DND-41 (cell line): ENCODE measurements at regions not wholly inside any gene's neighbourhood (a gene's known extent, or its start where the extent isn't known, plus 50 kb on each side); places are given as distances from the start of the nearest gene placed in this dataset.

ENCODE experiments used
- EZH2 ChIP-seq: IDR thresholded peaks from 3 replicates; pipeline ENCODE4 v1.6.1; 2012; ENCODE audit warnings: borderline replicate concordance, low read depth, mild to moderate bottlenecking, moderate library complexity, low read length, inconsistent platforms; ENCODE audit not compliant: severe bottlenecking
- TF ChIP-seq, protein P1 (sequence below): IDR thresholded peaks from 2 replicates; pipeline ENCODE4 v1.5.1; 2012; ENCODE audit warnings: borderline replicate concordance, low read length, moderate library complexity, mild to moderate bottlenecking; ENCODE audit not compliant: poor library complexity, severe bottlenecking; ENCODE audit errors: extremely low read depth

DNA sequence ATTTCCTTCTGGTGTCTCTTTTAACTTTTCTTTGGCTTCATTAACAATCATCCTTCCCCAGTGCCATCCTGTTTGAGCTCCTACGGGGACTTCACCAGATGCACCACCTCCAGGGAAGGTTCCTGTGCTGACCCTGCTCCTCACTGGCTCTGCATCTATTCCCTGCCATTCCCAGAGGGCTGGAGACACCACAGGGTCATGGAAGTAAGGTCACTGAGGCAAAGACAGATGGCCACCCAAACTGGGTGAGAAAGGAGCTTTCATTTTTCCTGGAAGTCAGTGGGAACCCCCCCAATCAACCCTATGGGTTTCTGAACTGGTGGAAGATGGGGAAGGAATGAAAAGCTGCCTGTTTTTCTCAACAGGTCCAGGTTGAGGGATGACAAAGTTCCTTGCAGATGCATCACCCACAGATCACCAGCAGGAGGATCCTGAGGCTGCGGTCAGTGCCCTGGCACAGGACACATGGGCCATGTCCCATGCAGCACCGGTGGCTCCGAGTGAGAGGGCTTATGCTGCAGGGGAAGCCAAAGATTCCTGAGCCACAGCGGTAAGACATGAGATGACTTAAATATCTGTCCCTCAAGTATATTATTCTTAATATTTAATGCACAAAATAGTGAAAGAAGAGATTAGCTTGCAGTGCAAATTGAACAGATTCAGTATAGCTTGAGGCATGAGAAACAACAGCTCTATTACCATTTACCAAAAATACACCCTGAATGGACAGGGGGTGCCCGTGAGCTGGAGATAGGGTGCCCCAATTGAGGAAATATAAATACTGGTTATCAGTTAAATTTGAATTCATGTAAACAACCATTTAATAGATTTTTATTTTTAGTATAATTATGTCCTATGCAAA is 73.0 kb upstream of the VPREB1 start:
- TF ChIP-seq, protein P1, sequence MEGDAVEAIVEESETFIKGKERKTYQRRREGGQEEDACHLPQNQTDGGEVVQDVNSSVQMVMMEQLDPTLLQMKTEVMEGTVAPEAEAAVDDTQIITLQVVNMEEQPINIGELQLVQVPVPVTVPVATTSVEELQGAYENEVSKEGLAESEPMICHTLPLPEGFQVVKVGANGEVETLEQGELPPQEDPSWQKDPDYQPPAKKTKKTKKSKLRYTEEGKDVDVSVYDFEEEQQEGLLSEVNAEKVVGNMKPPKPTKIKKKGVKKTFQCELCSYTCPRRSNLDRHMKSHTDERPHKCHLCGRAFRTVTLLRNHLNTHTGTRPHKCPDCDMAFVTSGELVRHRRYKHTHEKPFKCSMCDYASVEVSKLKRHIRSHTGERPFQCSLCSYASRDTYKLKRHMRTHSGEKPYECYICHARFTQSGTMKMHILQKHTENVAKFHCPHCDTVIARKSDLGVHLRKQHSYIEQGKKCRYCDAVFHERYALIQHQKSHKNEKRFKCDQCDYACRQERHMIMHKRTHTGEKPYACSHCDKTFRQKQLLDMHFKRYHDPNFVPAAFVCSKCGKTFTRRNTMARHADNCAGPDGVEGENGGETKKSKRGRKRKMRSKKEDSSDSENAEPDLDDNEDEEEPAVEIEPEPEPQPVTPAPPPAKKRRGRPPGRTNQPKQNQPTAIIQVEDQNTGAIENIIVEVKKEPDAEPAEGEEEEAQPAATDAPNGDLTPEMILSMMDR: no peak
- TF ChIP-seq EZH2: no peak
